Activated B cell treated with CpG ODN at 0.5 μM for 24 hours (primary cell): ENCODE measurements at regions not wholly inside any gene's neighbourhood (a gene's known extent, or its start where the extent isn't known, plus 50 kb on each side); places are given as distances from the start of the nearest gene placed in this dataset.

Experiments
- ATAC-seq: fragments of 200-7000 bp; cut with Tn5 transposase; one replicate; pipeline ENCODE4 v1.10.0; 2021; ENCODE audit warnings: low read depth, mild to moderate bottlenecking, moderate library complexity
- CTCF ChIA-PET: fragments of 350-600 bp; sonication (Branson Sonifier 250); formaldehyde crosslinking; loops from one replicate; lab custom pipeline; 2021; ENCODE audit warnings: antibody characterized with exemption; lab: Charles Lee
- POLR2A ChIA-PET: fragments of 350-600 bp; sonication (Branson Sonifier 250); formaldehyde crosslinking; loops from one replicate; lab custom pipeline; 2021; ENCODE audit warnings: antibody characterized with exemption; lab: Charles Lee
- DNase-seq: peaks from one replicate; pipeline ENCODE4 v3.0.0; 2022
- H3K27ac Mint-ChIP-seq: one replicate; pipeline ENCODE4 v1.8.0; 2020; ENCODE audit warnings: mixed read lengths
- H3K27me3 Mint-ChIP-seq: one replicate; pipeline ENCODE4 v1.8.0; 2021; ENCODE audit warnings: mixed read lengths
- H3K36me3 Mint-ChIP-seq: one replicate; pipeline ENCODE4 v1.8.0; 2021; ENCODE audit warnings: low read depth, mixed read lengths
- H3K4me1 Mint-ChIP-seq: one replicate; pipeline ENCODE4 v1.8.0; 2021; ENCODE audit warnings: mixed read lengths
- H3K4me3 Mint-ChIP-seq: one replicate; pipeline ENCODE4 v1.8.0; 2020; ENCODE audit warnings: mild to moderate bottlenecking, mixed read lengths
- H3K9me3 Mint-ChIP-seq: one replicate; pipeline ENCODE4 v1.8.0; 2020; ENCODE audit warnings: mixed read lengths
- CTCF ChIP-seq: fragments of 200-600 bp; IDR thresholded peaks from one replicate; pipeline ENCODE4 v1.8.0; 2022; ENCODE audit warnings: antibody characterized with exemption, mild to moderate bottlenecking
- intact Hi-C: fragments of 100-400 bp; cut with micrococcal nuclease; formaldehyde crosslinking; loops from one replicate; pipeline ENCODE4 v1.15.1; 2024

GRCh38 chr10:130427216-130427722 lies 291.1 kb downstream of the GLRX3 start:
- Mint-ChIP-seq H3K27ac (no peak overlapping the region), H3K4me1 (no peaks in the 10 kb centered on the region), H3K27me3 (no peaks in the 10 kb centered on the region), H3K4me3 (no peak overlapping the region), H3K36me3 (no peaks in the 10 kb centered on the region), H3K9me3 (no peaks in the 10 kb centered on the region)
- TF ChIP-seq CTCF, result no peak
- ChIA-PET POLR2A (no interaction called here), CTCF (no interaction called here)
- intact Hi-C loops, result no loop called here
- no peak for DNase-seq
- ATAC-seq, result no peak

- ChIA-PET POLR2A (no interaction called here), CTCF (no interaction called here)
- no peak for ATAC-seq
- intact Hi-C loops, result no loop called here
- Mint-ChIP-seq H3K4me1 (no peaks in the 10 kb centered on the region), H3K4me3 (no peak overlapping the region), H3K27ac (no peak overlapping the region), H3K36me3 (no peaks in the 10 kb centered on the region), H3K9me3 (no peaks in the 10 kb centered on the region), H3K27me3 (no peaks in the 10 kb centered on the region)
- no peak for TF ChIP-seq CTCF
- no peak for DNase-seq
Measured at GRCh38 chr10:130428936-130429335, 292.7 kb downstream of the GLRX3 start.

- no peak for DNase-seq
- intact Hi-C loops, result no loop called here
- Mint-ChIP-seq H3K9me3 (no peaks in the 10 kb centered on the region), H3K4me1 (no peaks in the 10 kb centered on the region), H3K36me3 (no peaks in the 10 kb centered on the region), H3K27me3 (no peaks in the 10 kb centered on the region), H3K4me3 (no peak overlapping the region), H3K27ac (no peak overlapping the region)
- ChIA-PET CTCF (no interaction called here), POLR2A (no interaction called here)
- no peak for ATAC-seq
- TF ChIP-seq CTCF, result no peak
Measured at GRCh38 chr10:130429809-130430208, 293.6 kb downstream of the GLRX3 start.

- H3K27me3 Mint-ChIP-seq, result no peaks in the 10 kb centered on the region
- no peaks in the 10 kb centered on the region for H3K9me3 Mint-ChIP-seq
- intact Hi-C loops, result no loop called here
- no peak for DNase-seq
- H3K36me3 Mint-ChIP-seq, result no peaks in the 10 kb centered on the region
- no peaks in the 10 kb centered on the region for H3K4me1 Mint-ChIP-seq
- TF ChIP-seq CTCF, result no peak
- no peak for ATAC-seq
- H3K27ac Mint-ChIP-seq, result no peak overlapping the region
- ChIA-PET CTCF (no interaction called here), POLR2A (no interaction called here)
- no peak overlapping the region for H3K4me3 Mint-ChIP-seq
Measured at GRCh38 chr10:130430291-130430690, 294.1 kb downstream of the GLRX3 start.

- no peak for TF ChIP-seq CTCF
- Mint-ChIP-seq H3K27ac (no peak overlapping the region), H3K36me3 (no peaks in the 10 kb centered on the region), H3K4me3 (no peak overlapping the region), H3K27me3 (no peaks in the 10 kb centered on the region), H3K9me3 (peaks cover 2% of the 10 kb centered on the region), H3K4me1 (no peaks in the 10 kb centered on the region)
- POLR2A ChIA-PET, result no interaction called here
- intact Hi-C loops, result no loop called here
- no peak for DNase-seq
- CTCF ChIA-PET, result no interaction called here
- no peak for ATAC-seq
Measured at GRCh38 chr10:130430852-130431704, 294.9 kb downstream of the GLRX3 start.
